GM18511 (cell line): ENCODE measurements at regions not wholly inside any gene's neighbourhood (a gene's known extent, or its start where the extent isn't known, plus 50 kb on each side); places are given as distances from the start of the nearest gene placed in this dataset.
"Not testable (repeated sequence)": the region's sequence is repeated elsewhere in the genome, so short reads cannot be mapped to it uniquely, and the experiment has no call there.

Experiments used
- ATAC-seq: cut with Tn5 transposase; IDR thresholded peaks from one replicate; pipeline ENCODE4 v1.9.1; 2021; ENCODE audit warnings: mild to moderate bottlenecking, moderate library complexity; ENCODE audit not compliant: unreplicated experiment

DNA sequence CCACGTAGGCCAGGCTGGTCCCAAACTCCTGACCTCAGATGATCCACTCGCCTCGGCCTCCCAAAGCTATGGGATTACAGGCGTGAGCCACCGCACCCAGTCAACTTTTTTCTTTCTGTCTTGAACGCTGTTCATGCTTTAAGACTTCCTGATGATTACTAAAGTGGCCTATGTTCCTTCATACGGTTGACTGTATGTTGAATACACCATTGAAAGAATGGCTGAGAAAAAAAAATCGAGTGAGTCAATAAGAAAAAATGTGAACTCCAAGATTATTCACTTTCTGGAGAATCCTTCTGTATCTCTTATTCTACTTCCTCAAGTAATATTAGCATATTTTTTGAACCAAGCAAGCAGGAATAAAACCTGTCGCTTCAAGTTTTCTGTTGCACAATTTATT is 955.0 kb downstream of the GATA3 start:
- ATAC-seq, result no peak

GRCh38 chr10:9010093-9010492 is 955.6 kb downstream of the GATA3 start:
- ATAC-seq, result no peak

GRCh38 chr10:9010931-9011670 is 956.6 kb downstream of the GATA3 start:
- no peak for ATAC-seq

GRCh38 chr10:9012312-9012711 is 957.8 kb downstream of the GATA3 start:
- no peak for ATAC-seq

- no peak for ATAC-seq
Observed at GRCh38 chr10:9015005-9015404, 960.5 kb downstream of the GATA3 start.

- ATAC-seq, result no peak
Observed at GRCh38 chr10:9015447-9015846, 961.0 kb downstream of the GATA3 start.

- ATAC-seq, result no peak
Observed at GRCh38 chr10:9016930-9017329, 962.4 kb downstream of the GATA3 start.

- no peak for ATAC-seq
Observed at GRCh38 chr10:9018195-9019173, 964.0 kb downstream of the GATA3 start.

GRCh38 chr10:9023206-9023605 is 968.7 kb downstream of the GATA3 start:
- no peak for ATAC-seq

- no peak for ATAC-seq
Observed at GRCh38 chr10:9024210-9024609, 969.7 kb downstream of the GATA3 start.

GRCh38 chr10:9028231-9028630 is 973.7 kb downstream of the GATA3 start:
- ATAC-seq, result no peak

GRCh38 chr10:9035355-9035754 is 980.9 kb downstream of the GATA3 start:
- ATAC-seq, result no peak

- no peak for ATAC-seq
Observed at GRCh38 chr10:9036711-9037204, 982.3 kb downstream of the GATA3 start.

DNA sequence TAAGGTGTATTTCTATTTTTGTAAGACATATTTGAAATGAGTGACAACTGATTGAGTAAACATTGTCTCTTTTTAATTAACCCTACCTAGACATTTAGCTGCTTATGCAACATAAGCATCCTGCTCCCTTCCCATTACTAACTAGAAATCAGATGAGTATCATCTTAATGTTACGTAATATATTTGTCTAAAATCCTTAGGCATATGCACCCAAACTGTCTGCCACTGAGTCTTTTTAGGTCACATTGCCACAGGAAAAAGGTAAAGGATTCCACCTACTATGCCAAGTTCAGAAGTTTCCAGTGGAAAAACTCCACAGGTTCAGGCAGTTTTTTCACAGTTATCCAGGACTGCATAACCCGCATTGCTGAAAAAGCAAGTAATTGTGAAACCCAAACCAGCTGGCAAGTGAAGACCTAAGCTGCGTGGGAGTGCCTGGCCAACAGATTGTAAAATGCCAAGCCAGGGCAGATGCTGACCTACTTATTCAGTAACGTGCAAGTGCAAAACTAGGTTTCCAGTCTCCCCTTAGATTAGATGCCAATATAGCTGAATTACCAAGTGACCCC is 983.7 kb downstream of the GATA3 start:
- ATAC-seq, result no peak

- no peak for ATAC-seq
Observed at GRCh38 chr10:9043466-9043865, 989.0 kb downstream of the GATA3 start.

DNA sequence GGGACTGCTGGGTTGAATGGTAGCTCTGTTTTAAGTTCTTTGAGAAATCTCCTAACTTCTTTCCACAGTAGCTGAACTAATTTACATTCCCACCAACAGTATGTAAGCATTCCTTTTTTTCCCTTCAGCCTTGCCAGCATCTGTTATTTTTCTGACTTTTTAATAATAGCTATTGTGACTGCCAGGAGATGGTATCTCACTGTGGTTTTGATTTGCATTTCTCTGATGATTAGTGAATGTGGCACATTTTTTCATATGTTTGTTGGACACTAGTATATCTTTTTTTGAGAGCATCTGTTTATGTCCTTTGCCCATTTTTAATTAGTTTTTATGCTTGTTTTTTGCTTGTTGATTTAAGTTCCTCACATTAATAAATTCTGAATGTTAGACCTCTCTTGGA is 990.8 kb downstream of the GATA3 start:
- ATAC-seq, result no peak

- no peak for ATAC-seq
Observed at GRCh38 chr10:9051328-9051974, 997.0 kb downstream of the GATA3 start.

DNA sequence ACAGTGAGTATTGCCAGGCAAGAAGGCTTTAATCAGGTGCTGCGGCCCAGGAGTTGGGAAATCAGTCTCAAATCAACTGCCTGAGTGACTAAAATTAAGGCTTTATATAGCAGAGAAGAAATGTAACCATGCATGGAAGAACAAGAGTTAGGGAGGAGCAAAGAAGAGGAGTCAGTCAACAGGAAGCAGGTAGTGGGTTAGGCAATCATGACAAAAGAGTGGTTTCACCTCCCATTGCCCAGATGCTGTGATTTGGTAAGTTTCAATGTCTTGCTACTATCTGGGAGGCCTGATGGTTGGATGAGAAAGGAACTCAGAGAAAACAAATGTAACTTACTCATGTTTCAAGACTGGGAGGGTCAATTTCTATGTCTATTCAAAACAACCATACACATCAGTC is 998.3 kb downstream of the GATA3 start:
- ATAC-seq, result no peak

DNA sequence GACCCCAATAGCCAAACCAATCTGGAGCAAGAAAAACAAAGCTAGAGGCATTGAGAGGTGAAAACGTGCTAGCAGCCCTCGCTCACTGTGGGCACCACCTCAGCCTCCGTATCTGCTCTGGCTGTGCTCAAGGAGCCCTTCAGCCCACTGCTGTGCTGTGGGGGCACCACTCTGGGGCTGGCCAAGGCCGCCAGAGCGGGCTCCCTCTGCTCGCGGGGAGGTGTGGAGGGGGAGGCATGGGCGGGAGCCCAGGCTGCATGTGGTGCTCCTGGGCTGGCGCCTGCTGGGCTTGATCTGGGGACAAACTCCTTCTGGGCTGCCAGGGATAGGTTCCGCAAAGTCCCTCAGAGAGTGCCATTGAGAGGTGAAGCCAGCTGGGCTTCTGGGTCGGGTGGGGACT is 1002.0 kb downstream of the GATA3 start:
- ATAC-seq, result no peak

GRCh38 chr10:9057293-9057692 is 1002.8 kb downstream of the GATA3 start:
- ATAC-seq, result not testable (repeated sequence)

DNA sequence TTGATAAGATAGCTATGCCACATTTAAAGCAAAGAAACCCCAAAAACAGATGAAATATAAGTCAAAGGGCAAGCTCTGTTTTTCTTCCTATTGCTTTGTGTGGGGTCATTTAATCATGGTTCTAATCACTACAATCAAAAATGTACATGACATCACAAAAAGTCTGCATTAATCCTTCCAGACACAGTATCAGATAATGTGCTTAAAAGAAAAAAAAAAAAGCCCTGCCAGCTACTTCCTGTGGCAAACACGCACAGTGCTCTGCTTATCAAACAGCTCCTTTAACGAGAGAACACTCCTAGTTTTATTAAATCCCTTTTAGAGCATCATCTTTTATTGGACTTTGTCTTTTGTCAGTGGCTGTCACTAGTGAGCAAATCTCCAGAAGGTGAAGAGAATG is 1005.8 kb downstream of the GATA3 start:
- ATAC-seq, result no peak
